HCT116 (cell line): ENCODE measurements at regions not wholly inside any gene's neighbourhood (a gene's known extent, or its start where the extent isn't known, plus 50 kb on each side); places are given as distances from the start of the nearest gene placed in this dataset.

ENCODE experiments used
- CEBPB ChIP-seq: IDR thresholded peaks from 2 replicates; pipeline ENCODE4 v1.6.1; 2012; ENCODE audit warnings: low read depth
- TF ChIP-seq, protein P1 (sequence below), 3 experiments: fragments of 200-600 bp in 1 of 3; sonication (generic) in 1 of 3; IDR thresholded peaks in 2 of 3; conservative IDR thresholded peaks in 1 of 3; 2 replicates each; pipeline ENCODE4 v1.5.1; 2012 to 2017; ENCODE audit warnings: low read depth in 2 of 3, low read length in 2 of 3, antibody characterized with exemption in 1 of 3, borderline replicate concordance in 1 of 3, control low read depth in 1 of 3, mild to moderate bottlenecking in 1 of 3, mixed read lengths in 1 of 3, mixed run types in 1 of 3, moderate library complexity in 1 of 3; ENCODE audit not compliant: insufficient read depth in 1 of 3

- TF ChIP-seq, protein P1, sequence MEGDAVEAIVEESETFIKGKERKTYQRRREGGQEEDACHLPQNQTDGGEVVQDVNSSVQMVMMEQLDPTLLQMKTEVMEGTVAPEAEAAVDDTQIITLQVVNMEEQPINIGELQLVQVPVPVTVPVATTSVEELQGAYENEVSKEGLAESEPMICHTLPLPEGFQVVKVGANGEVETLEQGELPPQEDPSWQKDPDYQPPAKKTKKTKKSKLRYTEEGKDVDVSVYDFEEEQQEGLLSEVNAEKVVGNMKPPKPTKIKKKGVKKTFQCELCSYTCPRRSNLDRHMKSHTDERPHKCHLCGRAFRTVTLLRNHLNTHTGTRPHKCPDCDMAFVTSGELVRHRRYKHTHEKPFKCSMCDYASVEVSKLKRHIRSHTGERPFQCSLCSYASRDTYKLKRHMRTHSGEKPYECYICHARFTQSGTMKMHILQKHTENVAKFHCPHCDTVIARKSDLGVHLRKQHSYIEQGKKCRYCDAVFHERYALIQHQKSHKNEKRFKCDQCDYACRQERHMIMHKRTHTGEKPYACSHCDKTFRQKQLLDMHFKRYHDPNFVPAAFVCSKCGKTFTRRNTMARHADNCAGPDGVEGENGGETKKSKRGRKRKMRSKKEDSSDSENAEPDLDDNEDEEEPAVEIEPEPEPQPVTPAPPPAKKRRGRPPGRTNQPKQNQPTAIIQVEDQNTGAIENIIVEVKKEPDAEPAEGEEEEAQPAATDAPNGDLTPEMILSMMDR (IDR thresholded peaks at IDR 0.05 in 2 of 3, conservative IDR thresholded peaks at IDR 0.05 in 1 of 3; ENCODE audit: borderline replicate concordance in 1 of 3, insufficient read depth in 1 of 3, low read depth in 2 of 3, low read length in 2 of 3): no peak
- no peak for TF ChIP-seq CEBPB
Observed at GRCh38 chr18:22293417-22293816, 124.0 kb downstream of the GATA6 start.
